NCI-H2196 (cell line): ENCODE measurements at regions not wholly inside any gene's neighbourhood (a gene's known extent, or its start where the extent isn't known, plus 50 kb on each side); places are given as distances from the start of the nearest gene placed in this dataset.

Experiments
- DNase-seq: peaks from one replicate; lab custom pipeline; 2025; ENCODE audit not compliant: unreplicated experiment; lab: John Stamatoyannopoulos, UW

- no peak for DNase-seq
Observed at GRCh38 chr6:56005426-56005825, 130.0 kb upstream of the BMP5 start.

GRCh38 chr6:56004426-56004825 is 129.0 kb upstream of the BMP5 start:
- no peak for DNase-seq

- no peak for DNase-seq
Observed at GRCh38 chr6:56003616-56004015, 128.2 kb upstream of the BMP5 start.

DNA sequence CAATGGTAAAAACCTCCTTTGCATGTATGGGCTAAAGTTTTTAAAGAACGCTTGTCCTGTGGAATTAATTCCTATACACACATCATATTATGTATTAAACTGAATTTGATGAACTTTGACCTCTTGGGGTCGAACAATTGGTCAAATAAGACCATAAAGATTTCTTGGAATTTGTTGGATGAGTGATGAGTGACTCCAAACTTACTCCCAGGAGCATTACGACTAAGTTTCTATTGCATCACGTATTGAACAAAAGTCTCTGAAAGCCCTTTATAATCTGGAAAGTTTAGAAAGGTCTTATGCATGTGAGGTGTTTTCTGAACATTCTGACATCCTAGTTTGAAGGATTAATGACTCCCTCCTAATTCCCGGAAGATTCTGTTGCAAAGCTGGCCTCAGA is 126.9 kb upstream of the BMP5 start:
- DNase-seq = no peak

DNA sequence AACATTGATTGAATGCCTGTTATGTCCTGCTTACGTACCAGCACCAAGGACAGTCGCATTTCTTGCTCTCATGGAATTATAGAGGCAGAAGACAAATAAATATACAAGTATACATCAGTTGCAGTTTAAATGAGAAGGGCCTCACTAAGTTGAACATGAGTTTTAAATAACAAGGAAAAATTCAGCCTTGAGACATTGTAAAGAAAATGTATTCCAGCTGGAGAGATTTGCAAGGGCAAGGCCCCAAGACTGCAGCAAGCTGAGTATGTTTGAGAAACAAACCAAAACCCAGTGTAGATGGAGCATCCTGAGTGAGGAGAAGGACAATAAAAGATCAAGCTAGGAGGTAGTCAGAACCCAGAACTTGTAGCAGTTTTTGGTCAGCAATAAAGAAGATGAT is 123.2 kb upstream of the BMP5 start:
- DNase-seq = no peak

DNA sequence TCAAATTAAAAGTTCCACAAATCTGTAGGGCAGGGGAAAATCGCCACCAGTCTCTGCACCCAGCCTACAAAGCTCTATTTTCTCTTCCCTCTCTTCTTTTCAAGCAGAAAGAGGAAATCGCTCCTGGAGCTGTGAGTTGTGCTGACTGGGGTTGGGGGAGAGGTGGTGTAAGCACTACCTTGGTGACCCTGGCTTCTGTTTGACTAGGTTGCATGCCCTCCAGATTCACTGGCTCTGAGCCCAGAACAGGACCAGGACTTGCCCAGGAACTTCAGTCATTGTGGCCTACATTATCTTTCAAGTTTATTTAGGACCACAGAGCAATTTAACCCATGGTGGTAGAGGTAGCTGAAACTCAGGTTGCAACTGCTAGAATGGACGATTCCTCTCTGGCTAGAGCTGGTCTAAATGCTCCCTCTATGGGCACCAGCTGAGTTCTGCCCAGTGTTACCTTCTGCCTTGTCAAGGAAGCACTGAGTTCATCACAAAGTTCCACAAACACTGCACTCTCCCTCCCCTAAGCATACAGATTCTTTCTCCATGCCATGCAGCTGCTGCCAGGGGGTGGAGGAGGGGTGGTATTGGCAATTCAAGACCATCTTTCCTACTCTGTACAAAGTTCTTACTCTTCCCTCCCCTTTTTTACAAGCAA is 122.0 kb upstream of the BMP5 start:
- no peak for DNase-seq

- DNase-seq = no peak
Observed at GRCh38 chr6:55994531-55994930, 119.1 kb upstream of the BMP5 start.

DNA sequence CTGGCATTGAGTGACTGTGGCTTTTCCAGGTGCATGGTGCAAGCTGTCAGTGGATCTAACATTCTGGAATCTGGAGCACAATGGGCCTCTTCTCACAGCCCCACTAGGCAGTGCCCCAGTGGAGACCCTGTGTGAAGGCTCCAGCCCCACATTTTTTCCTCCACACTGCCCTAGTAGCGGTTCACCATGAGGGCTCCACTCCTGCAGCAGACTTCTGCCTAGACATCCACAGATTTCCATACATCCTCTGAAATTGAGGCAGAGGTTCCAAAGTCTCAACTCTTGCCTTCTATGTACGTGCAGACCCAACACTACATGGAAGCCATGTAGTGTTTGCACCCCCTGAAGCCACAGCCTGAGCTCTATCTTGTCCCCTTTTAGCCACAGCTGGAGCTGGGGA is 118.0 kb upstream of the BMP5 start:
- no peak for DNase-seq

- no peak for DNase-seq
Observed at GRCh38 chr6:55992546-55992945, 117.2 kb upstream of the BMP5 start.

DNA sequence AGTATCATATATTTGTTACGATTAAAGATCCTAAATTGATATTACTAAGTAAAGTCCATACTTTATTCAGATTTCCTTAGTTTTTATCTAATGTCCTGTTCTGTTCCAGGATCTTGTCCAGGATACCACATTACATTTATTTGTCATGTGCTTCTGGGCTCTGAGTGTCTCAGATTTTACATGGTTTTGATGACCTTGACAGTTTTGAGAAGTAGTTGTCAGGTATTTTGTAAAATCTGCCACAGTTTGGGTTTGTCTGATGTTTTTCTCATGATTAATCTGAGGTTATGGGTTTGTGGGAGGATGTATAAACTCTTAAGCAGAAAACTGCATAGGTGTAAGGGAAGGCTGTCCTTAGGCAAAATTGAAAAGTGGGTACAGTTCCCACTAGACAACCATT is 109.9 kb upstream of the BMP5 start:
- no peak for DNase-seq

DNA sequence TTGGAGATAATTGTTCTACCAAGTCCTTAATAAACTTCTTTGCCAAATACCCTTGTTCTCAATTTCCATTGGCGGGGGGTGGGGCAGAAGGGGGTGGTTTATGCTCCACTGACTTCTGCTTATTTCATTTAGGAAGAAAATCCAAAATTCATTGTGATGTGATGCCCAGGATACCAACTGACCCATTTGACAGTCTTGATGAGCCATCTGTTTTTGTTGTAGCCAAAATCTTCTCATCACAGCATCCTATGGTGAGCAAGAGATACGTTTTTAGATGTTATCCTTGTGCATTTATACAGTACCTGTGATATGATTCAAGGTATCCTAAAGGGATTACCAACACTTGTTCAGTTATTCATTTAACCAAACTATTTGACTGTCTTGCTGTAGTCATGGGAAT is 108.5 kb upstream of the BMP5 start:
- DNase-seq = no peak

DNA sequence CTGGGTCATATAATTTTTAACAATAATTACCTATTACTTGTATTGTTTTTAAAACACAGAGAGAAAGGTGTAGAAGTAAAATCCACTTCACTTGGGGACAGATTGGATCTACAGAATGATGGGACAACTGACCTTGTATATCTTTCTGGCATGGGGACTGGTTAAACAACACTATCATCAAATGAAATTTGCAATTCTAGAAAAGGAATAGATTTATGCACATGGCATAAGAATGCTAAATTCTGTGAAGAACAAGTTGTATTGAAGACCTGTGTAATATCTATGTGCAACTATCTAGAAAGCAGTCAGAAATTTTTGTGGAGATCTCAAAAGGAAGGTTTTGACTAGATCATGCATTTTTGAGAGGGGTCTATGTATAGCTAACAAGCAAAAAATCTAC is 106.3 kb upstream of the BMP5 start:
- DNase-seq = no peak

DNA sequence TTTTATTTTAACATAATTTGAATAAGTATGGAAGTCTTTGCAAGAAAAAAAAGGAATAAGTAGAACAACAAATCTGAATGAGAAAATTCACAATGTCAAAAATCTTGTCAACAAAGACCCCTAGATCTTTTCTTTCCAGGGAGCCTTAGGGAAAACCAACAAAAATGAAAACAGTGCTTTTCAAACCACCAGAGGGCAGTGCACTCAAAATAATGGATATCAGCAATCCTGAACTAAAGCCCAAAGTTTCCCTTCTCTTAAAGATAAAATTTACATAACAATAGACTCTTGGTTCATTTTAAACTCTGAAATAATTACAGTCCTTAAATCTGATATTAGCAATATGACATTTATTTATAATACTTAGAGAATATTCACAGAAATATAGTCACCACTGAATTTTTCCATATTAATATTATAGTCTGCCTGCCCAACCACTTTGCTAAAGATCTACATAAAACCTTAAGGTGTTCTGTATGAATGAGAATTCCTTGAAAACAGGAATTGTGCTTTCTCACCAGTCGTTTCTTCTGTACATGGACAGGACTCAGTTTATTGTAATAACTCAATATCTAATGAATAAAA is 105.3 kb upstream of the BMP5 start:
- peak; percentile 47 for DNase-seq

- no peak for DNase-seq
Observed at GRCh38 chr6:55979526-55979925, 104.1 kb upstream of the BMP5 start.

DNA sequence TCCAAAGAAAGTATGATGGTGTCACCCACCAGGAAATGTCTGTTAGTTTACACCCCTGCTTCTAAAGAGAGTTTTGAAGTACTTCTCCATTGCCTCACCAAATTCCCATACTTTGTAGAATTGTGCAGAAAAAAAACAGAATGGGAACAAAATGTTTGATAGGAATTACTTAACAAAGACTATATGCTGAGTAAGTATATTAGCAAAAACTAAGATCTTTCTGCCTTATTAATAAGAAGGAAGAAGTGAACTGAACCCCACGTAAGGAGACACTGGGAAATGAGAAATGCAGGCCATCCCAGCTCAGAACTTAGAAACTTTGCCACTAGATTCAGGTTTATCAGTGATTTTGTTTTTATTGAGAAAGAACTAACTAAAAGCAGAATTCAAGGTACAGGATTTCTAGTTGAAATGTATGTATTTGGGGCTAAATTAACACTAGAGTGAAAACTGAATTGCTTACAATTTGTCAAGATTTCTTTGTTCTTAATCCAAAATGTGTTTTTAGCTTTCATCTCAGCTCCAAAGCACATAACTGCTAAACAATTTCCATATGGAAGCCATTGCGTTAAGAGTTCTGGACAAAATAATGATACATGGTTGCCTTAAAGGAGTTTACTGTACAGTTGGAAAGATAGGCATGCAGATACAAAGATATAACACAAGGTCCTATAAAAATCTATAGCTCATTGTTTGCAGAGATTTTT is 102.7 kb upstream of the BMP5 start:
- DNase-seq = no peak

- DNase-seq = no peak
Observed at GRCh38 chr6:55974688-55975087, 99.3 kb upstream of the BMP5 start.

DNA sequence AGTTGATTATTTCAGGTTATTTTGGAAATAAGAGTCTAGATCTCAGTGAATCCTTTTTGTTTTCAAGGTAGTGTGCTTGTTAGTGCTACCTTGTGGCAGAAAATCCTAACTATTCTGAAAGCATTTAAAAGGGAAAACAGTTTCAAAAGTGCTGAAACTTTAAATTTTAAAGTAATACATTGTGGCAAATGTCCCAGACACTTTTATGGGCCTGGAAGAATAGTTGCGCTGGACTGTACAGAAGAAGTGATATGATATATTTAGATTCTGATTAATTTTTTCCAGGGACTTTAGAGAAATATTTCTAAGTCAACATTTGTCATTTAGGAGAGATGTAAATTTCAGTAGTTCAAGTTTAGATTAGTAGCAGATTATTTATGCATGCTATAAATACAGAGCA is 96.7 kb upstream of the BMP5 start:
- DNase-seq = no peak

GRCh38 chr6:55969526-55969925 is 94.1 kb upstream of the BMP5 start:
- DNase-seq = no peak

DNA sequence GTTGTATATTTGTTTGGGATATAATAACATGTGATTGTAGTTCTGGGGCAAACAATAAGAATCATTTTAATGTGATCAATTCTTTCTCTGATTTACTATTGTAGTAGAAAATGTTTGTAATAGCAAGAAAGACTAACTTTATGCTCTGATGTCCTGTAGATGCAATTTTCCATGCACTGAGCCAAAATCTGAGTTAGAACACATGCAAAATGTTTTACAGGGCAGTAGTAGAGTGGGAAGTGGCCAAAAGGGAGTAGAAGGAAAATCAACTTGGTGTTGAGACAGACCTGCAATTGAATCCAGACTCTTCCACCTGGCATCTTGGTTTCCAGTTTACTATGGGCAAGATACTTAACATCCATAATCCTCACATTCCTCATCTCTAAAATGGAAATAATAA is 93.5 kb upstream of the BMP5 start:
- DNase-seq = no peak

DNA sequence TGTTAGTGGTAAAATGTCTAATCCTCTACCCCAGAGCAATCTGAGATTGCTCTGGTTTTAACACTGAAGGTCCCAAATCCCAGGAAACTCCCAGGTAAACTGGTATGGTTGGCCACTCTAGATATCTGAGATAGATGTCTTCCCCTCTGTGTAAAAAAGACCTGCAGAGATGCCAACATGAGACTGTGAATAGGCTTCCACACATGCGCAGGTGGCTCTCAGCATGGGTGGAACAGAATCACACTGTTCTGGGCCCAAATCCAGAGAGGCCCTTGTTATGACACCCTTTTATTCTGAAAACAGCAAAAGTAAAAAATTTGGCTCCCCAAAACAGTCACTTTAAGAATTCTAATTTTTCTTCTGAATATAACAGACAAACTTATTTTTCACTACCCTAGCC is 88.7 kb upstream of the BMP5 start:
- no peak for DNase-seq

DNA sequence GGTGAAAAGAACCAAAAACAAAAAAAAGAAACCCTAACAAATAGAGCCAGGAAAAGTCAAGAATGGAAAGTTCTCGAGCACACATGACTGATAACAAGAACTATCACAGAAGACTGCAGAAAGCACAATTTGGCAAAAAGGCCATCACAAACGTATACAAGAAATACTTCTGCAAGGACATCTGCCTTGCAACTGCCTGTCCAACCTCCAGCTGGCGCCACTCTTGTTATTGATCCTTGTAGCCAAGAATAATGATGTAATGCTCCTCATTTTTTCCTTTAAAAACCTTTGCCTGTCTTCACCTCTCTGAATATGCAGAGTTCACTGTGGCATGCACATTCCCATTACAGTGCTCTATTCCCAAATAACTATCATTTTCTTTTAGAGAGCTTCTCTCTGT is 87.9 kb upstream of the BMP5 start:
- no peak for DNase-seq

DNA sequence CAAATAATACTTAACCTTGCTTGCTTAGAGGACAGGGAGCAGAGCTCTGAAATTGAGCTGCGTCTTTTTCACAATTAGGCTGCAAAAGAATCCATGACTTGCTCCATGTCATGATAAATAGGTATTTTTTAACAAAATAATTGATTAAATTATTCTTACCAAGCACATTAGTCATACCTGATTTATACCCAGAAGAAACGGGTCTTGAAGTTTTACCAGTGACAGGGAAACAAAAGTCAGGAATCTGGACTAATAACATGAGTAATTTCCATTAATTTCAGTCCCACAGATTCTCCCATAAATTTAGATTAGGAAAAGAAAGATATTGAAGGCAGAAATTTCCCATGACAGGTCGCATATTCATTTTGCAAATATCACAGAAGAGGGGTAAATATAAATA is 85.0 kb upstream of the BMP5 start:
- no peak for DNase-seq

DNA sequence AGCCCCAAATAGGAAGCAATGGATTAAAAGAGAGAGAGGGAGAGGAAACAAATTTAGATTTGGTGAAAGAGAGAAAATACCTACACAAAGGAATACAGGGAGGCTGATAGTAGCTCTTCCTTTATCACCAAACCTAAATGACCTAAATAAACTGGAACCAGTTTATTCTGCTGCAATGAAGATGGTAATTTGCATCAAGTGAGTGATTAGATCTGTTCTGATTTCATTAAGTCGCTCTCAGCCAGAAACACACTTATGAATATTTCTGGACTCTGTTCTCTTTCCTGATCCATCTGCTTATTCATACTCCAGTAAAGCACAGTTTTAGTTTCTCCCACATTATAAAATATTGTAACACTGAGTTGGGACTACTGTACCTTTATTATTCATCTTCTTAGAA is 83.4 kb upstream of the BMP5 start:
- no peak for DNase-seq
